ENCODE measurements at regions not wholly inside any gene's neighbourhood (a gene's known extent, or its start where the extent isn't known, plus 50 kb on each side); places are given as distances from the start of the nearest gene placed in this dataset.
"Not testable (repeated sequence)": the region's sequence is repeated elsewhere in the genome, so short reads cannot be mapped to it uniquely, and the experiment has no call there.

DNA sequence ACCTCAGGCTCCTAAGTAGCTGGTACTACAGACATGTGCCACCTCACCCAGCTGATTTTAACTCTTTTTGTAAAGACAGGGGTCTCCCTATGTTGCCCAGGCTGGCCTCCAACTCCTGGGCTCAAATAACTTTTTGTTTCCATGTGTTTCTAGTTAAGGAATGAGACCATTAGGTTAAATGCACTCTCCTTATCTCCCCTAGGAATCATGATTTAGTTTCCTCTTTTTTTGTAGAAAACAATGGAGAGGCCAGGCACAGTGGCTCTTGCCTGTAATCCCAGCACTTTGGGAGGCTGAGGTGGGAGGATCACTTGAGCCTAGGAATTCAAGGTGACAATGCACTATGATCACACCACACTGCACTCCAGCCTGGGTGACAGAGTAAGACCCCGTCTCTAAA is 198.8 kb upstream of the C2CD4B start:
- ChIA-PET CTCF (no interaction called here), POLR2A (no interaction called here)
- TF ChIP-seq CTCF (IDR thresholded peaks at IDR 0.05) = no peak
- H3K27ac Mint-ChIP-seq = no peak overlapping the region
- H3K27me3 Mint-ChIP-seq = peaks cover 8% of the 10 kb centered on the region
- DNase-seq (no peak), ATAC-seq (ENCODE audit: low read depth) (no peak)
- no peaks in the 10 kb centered on the region for H3K4me1 Mint-ChIP-seq
- H3K4me3 Mint-ChIP-seq = no peak overlapping the region
- intact Hi-C loops (cut with micrococcal nuclease) = no loop called here
- H3K36me3 Mint-ChIP-seq (ENCODE audit: low read depth) = no peaks in the 10 kb centered on the region
- H3K9me3 Mint-ChIP-seq = no peaks in the 10 kb centered on the region

DNA sequence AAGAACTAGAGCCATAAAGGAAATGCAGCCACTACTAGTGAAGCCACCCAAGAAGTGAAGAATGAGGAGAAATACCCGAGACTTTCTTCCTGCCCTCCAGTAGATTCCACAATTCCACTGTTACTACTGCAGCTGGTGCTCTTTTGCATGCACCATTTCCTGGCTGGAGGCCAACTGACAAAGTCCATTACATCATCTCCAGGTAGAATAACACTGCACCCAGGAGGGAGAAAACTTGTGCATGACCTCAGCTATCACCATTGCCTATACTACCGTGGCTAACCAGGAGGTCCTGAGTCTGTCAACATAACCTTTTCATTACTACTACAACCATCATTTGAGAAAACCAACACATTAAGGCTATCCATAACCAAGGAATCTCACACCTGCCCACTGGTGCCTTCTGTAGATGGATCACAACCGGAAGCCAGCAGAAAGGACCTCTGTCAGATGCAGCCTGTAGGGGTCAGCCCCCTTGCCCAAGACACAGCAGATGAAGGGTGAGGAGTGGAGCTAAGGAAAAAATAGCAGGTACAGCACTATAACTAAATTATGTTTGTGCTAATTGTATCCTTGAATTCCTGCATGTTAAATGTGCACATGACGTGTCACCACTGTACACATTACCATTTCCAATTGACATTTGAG is 200.8 kb upstream of the C2CD4B start:
- Mint-ChIP-seq H3K36me3 (ENCODE audit: low read depth) (no peaks in the 10 kb centered on the region), H3K9me3 (no peaks in the 10 kb centered on the region), H3K27me3 (peaks cover 11% of the 10 kb centered on the region), H3K27ac (no peak overlapping the region), H3K4me1 (no peaks in the 10 kb centered on the region), H3K4me3 (no peak overlapping the region)
- DNase-seq = no peak
- intact Hi-C loops (cut with micrococcal nuclease) = no loop called here
- no peak for TF ChIP-seq CTCF (IDR thresholded peaks at IDR 0.05)
- ChIA-PET POLR2A (no interaction called here), CTCF (no interaction called here)
- no peak for ATAC-seq (ENCODE audit: low read depth)

DNA sequence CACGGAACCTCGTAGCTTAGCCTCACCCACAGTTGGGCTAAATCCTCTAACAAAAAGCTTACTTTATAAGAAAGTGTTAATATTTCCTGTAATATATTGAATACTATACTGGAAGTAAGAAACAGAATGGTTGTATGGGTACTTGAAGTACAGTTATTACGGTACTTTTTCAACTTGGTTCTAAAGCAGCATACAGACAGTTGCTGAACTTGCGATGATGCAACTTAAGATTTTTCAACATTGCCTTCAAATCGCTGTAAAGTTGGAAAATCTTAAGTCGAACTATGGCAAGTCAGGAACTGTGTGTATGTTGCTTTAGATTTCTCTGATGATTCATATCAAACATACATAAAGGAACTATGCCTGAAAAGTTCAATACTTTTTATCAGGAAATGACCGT is 204.4 kb upstream of the C2CD4B start:
- ChIA-PET POLR2A (no interaction called here), CTCF (no interaction called here)
- Mint-ChIP-seq H3K36me3 (ENCODE audit: low read depth) (no peaks in the 10 kb centered on the region), H3K4me3 (no peak overlapping the region), H3K27ac (no peak overlapping the region), H3K27me3 (peaks cover 11% of the 10 kb centered on the region), H3K4me1 (no peaks in the 10 kb centered on the region), H3K9me3 (no peaks in the 10 kb centered on the region)
- no peak for TF ChIP-seq CTCF (IDR thresholded peaks at IDR 0.05)
- DNase-seq = no peak
- intact Hi-C loops (cut with micrococcal nuclease) = no loop called here
- ATAC-seq (ENCODE audit: low read depth) = no peak

GRCh38 chr15:62371683-62372082 is 206.6 kb upstream of the C2CD4B start:
- ATAC-seq (ENCODE audit: low read depth); intact Hi-C loops (cut with micrococcal nuclease); H3K36me3 Mint-ChIP-seq (ENCODE audit: low read depth); CTCF ChIA-PET; H3K4me3 Mint-ChIP-seq; H3K9me3 Mint-ChIP-seq; POLR2A ChIA-PET; DNase-seq; H3K4me1 Mint-ChIP-seq; H3K27ac Mint-ChIP-seq: not testable (repeated sequence)
- H3K27me3 Mint-ChIP-seq = peaks cover 11% of the 10 kb centered on the region

GRCh38 chr15:62377736-62378480 is 212.8 kb upstream of the C2CD4B start:
- H3K36me3 Mint-ChIP-seq (ENCODE audit: low read depth) = no peaks in the 10 kb centered on the region
- H3K27ac Mint-ChIP-seq = no peak overlapping the region
- no peak for ATAC-seq (ENCODE audit: low read depth)
- intact Hi-C loops (cut with micrococcal nuclease) = no loop called here
- no peak for DNase-seq
- CTCF ChIA-PET = no interaction called here
- no peaks in the 10 kb centered on the region for H3K4me1 Mint-ChIP-seq
- peaks cover 8% of the 10 kb centered on the region for H3K27me3 Mint-ChIP-seq
- H3K4me3 Mint-ChIP-seq = no peak overlapping the region
- POLR2A ChIA-PET = no interaction called here
- no peaks in the 10 kb centered on the region for H3K9me3 Mint-ChIP-seq
- no peak for TF ChIP-seq CTCF (IDR thresholded peaks at IDR 0.05)
